ENCODE measurements at regions not wholly inside any gene's neighbourhood (a gene's known extent, or its start where the extent isn't known, plus 50 kb on each side); places are given as distances from the start of the nearest gene placed in this dataset.

- H3K4me3 Mint-ChIP-seq = no peak overlapping the region
- no peak overlapping the region for H3K4me3 ChIP-seq (replicated peaks in 1 of 3; ENCODE audit: low read depth in 2 of 3, low read length in 3 of 3)
- intact Hi-C loops (cut with micrococcal nuclease) = no loop called here
- no peaks in the 10 kb centered on the region for H3K27me3 ChIP-seq (ENCODE audit: control insufficient read depth in 2 of 2, insufficient read depth in 2 of 2, low read length in 2 of 2)
- no peaks in the 10 kb centered on the region for H3K9me3 Mint-ChIP-seq
- WGBS (ENCODE audit: insufficient coverage) = 83% methylated on average over 1 of the region's 1 CpG
- H3K4me1 ChIP-seq (ENCODE audit: control insufficient read depth in 1 of 2, insufficient read depth in 2 of 2, low read length in 2 of 2) = no peaks in the 10 kb centered on the region
- H3K27ac Mint-ChIP-seq = peak overlapping the region in 1 of 7 donors; percentile 87
- H3K4me2 ChIP-seq (replicated peaks; ENCODE audit: extremely low read depth, low read length, poor library complexity, severe bottlenecking) = no peak overlapping the region
- no peaks in the 10 kb centered on the region for H3K36me3 Mint-ChIP-seq
- DNase-seq = no peak
- H3K27ac ChIP-seq (ENCODE audit: low read depth in 1 of 2, low read length in 2 of 2) = no peak overlapping the region
- no peak overlapping the region for H2AFZ ChIP-seq (ENCODE audit: insufficient read depth, low read depth, low read length, poor library complexity, severe bottlenecking)
- no peak overlapping the region for H3K9ac ChIP-seq (ENCODE audit: insufficient read depth, low read length, poor library complexity, severe bottlenecking)
- no peaks in the 10 kb centered on the region for H4K20me1 ChIP-seq (ENCODE audit: insufficient read depth, low read length)
- H3K4me1 Mint-ChIP-seq = no peaks in the 10 kb centered on the region
- H3K9me3 ChIP-seq (replicated peaks in 1 of 2; ENCODE audit: control insufficient read depth in 1 of 2, insufficient read depth in 1 of 2, low read length in 2 of 2) = no peaks in the 10 kb centered on the region
- H3K27me3 Mint-ChIP-seq (ENCODE audit: low read depth in 3 of 3) = no peaks in the 10 kb centered on the region
- H3K36me3 ChIP-seq (replicated peaks in 1 of 2; ENCODE audit: control insufficient read depth in 1 of 2, insufficient read depth in 2 of 2, low read length in 2 of 2) = no peaks in the 10 kb centered on the region
- no peaks in the 10 kb centered on the region for H3K79me2 ChIP-seq (ENCODE audit: insufficient read depth, low read length)
- no peak for TF ChIP-seq CTCF (IDR thresholded peaks at IDR 0.05)
Observed at GRCh38 chr4:32778025-32778424, 2057.9 kb downstream of the PCDH7 start.

- no peak for DNase-seq
- H3K27ac ChIP-seq (ENCODE audit: low read depth in 1 of 2, low read length in 2 of 2) = no peak overlapping the region
- H3K4me2 ChIP-seq (replicated peaks; ENCODE audit: extremely low read depth, low read length, poor library complexity, severe bottlenecking) = no peak overlapping the region
- Mint-ChIP-seq H3K4me1 (no peaks in the 10 kb centered on the region), H3K9me3 (no peaks in the 10 kb centered on the region), H3K36me3 (no peaks in the 10 kb centered on the region), H3K27ac (no peak overlapping the region), H3K27me3 (ENCODE audit: low read depth in 3 of 3) (no peaks in the 10 kb centered on the region), H3K4me3 (no peak overlapping the region)
- no peaks in the 10 kb centered on the region for H3K4me1 ChIP-seq (ENCODE audit: control insufficient read depth in 1 of 2, insufficient read depth in 2 of 2, low read length in 2 of 2)
- no peak overlapping the region for H2AFZ ChIP-seq (ENCODE audit: insufficient read depth, low read depth, low read length, poor library complexity, severe bottlenecking)
- no peak overlapping the region for H3K9ac ChIP-seq (ENCODE audit: insufficient read depth, low read length, poor library complexity, severe bottlenecking)
- H3K79me2 ChIP-seq (ENCODE audit: insufficient read depth, low read length) = no peaks in the 10 kb centered on the region
- H3K27me3 ChIP-seq (ENCODE audit: control insufficient read depth in 2 of 2, insufficient read depth in 2 of 2, low read length in 2 of 2) = no peaks in the 10 kb centered on the region
- H3K9me3 ChIP-seq (replicated peaks in 1 of 2; ENCODE audit: control insufficient read depth in 1 of 2, insufficient read depth in 1 of 2, low read length in 2 of 2) = no peaks in the 10 kb centered on the region
- H4K20me1 ChIP-seq (ENCODE audit: insufficient read depth, low read length) = no peaks in the 10 kb centered on the region
- intact Hi-C loops (cut with micrococcal nuclease) = no loop called here
- H3K36me3 ChIP-seq (replicated peaks in 1 of 2; ENCODE audit: control insufficient read depth in 1 of 2, insufficient read depth in 2 of 2, low read length in 2 of 2) = no peaks in the 10 kb centered on the region
- H3K4me3 ChIP-seq (replicated peaks in 1 of 3; ENCODE audit: low read depth in 2 of 3, low read length in 3 of 3) = no peak overlapping the region
- no CpG with 5 or more reads among the region's 1 CpG for WGBS (ENCODE audit: insufficient coverage)
- no peak for TF ChIP-seq CTCF (IDR thresholded peaks at IDR 0.05)
Observed at GRCh38 chr4:32778938-32779337, 2058.8 kb downstream of the PCDH7 start.
